ENCODE measurements at regions not wholly inside any gene's neighbourhood (a gene's known extent, or its start where the extent isn't known, plus 50 kb on each side); places are given as distances from the start of the nearest gene placed in this dataset.

GRCh38 chr6:141251286-141251685 lies 881.4 kb upstream of the GJE1 start:
- Histone ChIP-seq H3K36me3 (no peaks in the 10 kb centered on the region), H3K9me3 (no peaks in the 10 kb centered on the region), H3K27me3 (no peaks in the 10 kb centered on the region), H3K4me3 (no peak overlapping the region), H3K27ac (no peak overlapping the region), H3K4me1 (peaks cover 8% of the 10 kb centered on the region)
- no peak for DNase-seq (ENCODE audit: low spot score in 2 of 2)
- TF ChIP-seq POLR2A (IDR thresholded peaks at IDR 0.05) (no peak), CTCF (IDR thresholded peaks at IDR 0.05) (no peak), POLR2AphosphoS5 (IDR thresholded peaks at IDR 0.05) (no peak), EP300 (IDR thresholded peaks at IDR 0.05) (no peak)

- TF ChIP-seq EP300 (IDR thresholded peaks at IDR 0.05) (no peak), CTCF (IDR thresholded peaks at IDR 0.05) (no peak), POLR2A (IDR thresholded peaks at IDR 0.05) (no peak), POLR2AphosphoS5 (IDR thresholded peaks at IDR 0.05) (no peak)
- DNase-seq (ENCODE audit: low spot score in 2 of 2), result no peak
These were observed 884.5 kb upstream of the GJE1 start for GRCh38 chr6:141248021-141248799.

GRCh38 chr6:141244366-141244765 lies 888.4 kb upstream of the GJE1 start:
- no peak for DNase-seq (ENCODE audit: low spot score in 2 of 2)
- Histone ChIP-seq H3K4me3 (no peak overlapping the region), H3K36me3 (no peaks in the 10 kb centered on the region), H3K9me3 (no peaks in the 10 kb centered on the region), H3K4me1 (no peaks in the 10 kb centered on the region), H3K27ac (no peak overlapping the region), H3K27me3 (no peaks in the 10 kb centered on the region)
- WGBS, result 11% methylated on average over 2 of the region's 2 CpGs
- no peak for TF ChIP-seq POLR2A (IDR thresholded peaks at IDR 0.05)
- no peak for TF ChIP-seq POLR2AphosphoS5 (IDR thresholded peaks at IDR 0.05)
- no peak for TF ChIP-seq EP300 (IDR thresholded peaks at IDR 0.05)
- no peak for TF ChIP-seq CTCF (IDR thresholded peaks at IDR 0.05)

More at GRCh38 chr6:141248021-141248799, 884.5 kb upstream of the GJE1 start:
- no peaks in the 10 kb centered on the region for H3K27me3 ChIP-seq
- H3K27ac ChIP-seq, result no peak overlapping the region
- no peak overlapping the region for H3K4me3 ChIP-seq
- no peaks in the 10 kb centered on the region for H3K36me3 ChIP-seq
- peaks cover 8% of the 10 kb centered on the region for H3K4me1 ChIP-seq
- 54% methylated on average over 4 of the region's 4 CpGs for WGBS
- H3K9me3 ChIP-seq, result no peaks in the 10 kb centered on the region

- H3K36me3 ChIP-seq, result no peaks in the 10 kb centered on the region
- no peaks in the 10 kb centered on the region for H3K27me3 ChIP-seq
- H3K27ac ChIP-seq, result no peak overlapping the region
- H3K9me3 ChIP-seq, result no peaks in the 10 kb centered on the region
- 80% methylated on average over 1 of the region's 1 CpG for WGBS
- DNase-seq (ENCODE audit: low spot score in 2 of 2), result no peak
- TF ChIP-seq POLR2AphosphoS5 (IDR thresholded peaks at IDR 0.05), result no peak
- TF ChIP-seq POLR2A (IDR thresholded peaks at IDR 0.05), result no peak
- no peak for TF ChIP-seq EP300 (IDR thresholded peaks at IDR 0.05)
- no peak for TF ChIP-seq CTCF (IDR thresholded peaks at IDR 0.05)
- no peaks in the 10 kb centered on the region for H3K4me1 ChIP-seq
- no peak overlapping the region for H3K4me3 ChIP-seq
These were observed 889.8 kb upstream of the GJE1 start for GRCh38 chr6:141242957-141243356.

- Histone ChIP-seq H3K27me3 (no peaks in the 10 kb centered on the region), H3K27ac (no peak overlapping the region), H3K4me3 (no peak overlapping the region), H3K4me1 (no peaks in the 10 kb centered on the region), H3K36me3 (no peaks in the 10 kb centered on the region), H3K9me3 (no peaks in the 10 kb centered on the region)
- TF ChIP-seq EP300 (IDR thresholded peaks at IDR 0.05), result no peak
- no peak for TF ChIP-seq POLR2A (IDR thresholded peaks at IDR 0.05)
- no peak for TF ChIP-seq CTCF (IDR thresholded peaks at IDR 0.05)
- no peak for TF ChIP-seq POLR2AphosphoS5 (IDR thresholded peaks at IDR 0.05)
- DNase-seq (ENCODE audit: low spot score in 2 of 2), result no peak
These were observed 903.4 kb upstream of the GJE1 start for GRCh38 chr6:141229296-141229695.
